ENCODE measurements at regions not wholly inside any gene's neighbourhood (a gene's known extent, or its start where the extent isn't known, plus 50 kb on each side); places are given as distances from the start of the nearest gene placed in this dataset.

DNA sequence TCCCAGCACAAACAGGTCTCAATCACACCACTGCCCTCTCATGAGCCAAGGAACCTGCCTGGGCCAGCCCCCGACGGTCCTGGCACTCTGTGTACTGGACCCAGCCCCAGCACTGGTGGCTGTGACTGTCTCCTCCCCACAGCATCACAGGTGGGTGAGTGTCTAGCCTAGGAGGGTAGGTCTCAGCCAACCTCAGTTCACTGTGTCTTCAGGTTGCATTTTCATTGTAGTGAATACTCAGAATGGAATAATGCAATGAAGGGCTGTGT lies 163.4 kb upstream of the NSMCE3 start:
- 15% methylated on average over 2 of the region's 2 CpGs for WGBS (ENCODE audit: missing lambda C conversion rate)
- ATAC-seq, result no peak
- POLR2A ChIA-PET, result no interaction called here
- H3K4me3 ChIP-seq, result no peak overlapping the region
- no peak for DNase-seq (ENCODE audit: low read depth in 1 of 2, low spot score in 1 of 2)
- H3K4me1 ChIP-seq, result no peaks in the 10 kb centered on the region
- CTCF ChIA-PET, result interaction anchor here (1.2 to 1.6 kb wide), 2 partner anchors 15 to 136 kb away, joined by 3 to 5 read pairs; no protein-coding TSS in a partner anchor
- no peak for FAIRE-seq
- no peak overlapping the region for H3K4me2 ChIP-seq
- TF ChIP-seq PHF8 (IDR thresholded peaks at IDR 0.05; ENCODE audit: borderline replicate concordance, low read depth) (no peak), NR3C1 (IDR thresholded peaks at IDR 0.05) (no peak), RFX5 (IDR thresholded peaks at IDR 0.05) (no peak), NPAS2 (CRISPR knock-in tag; IDR thresholded peaks at IDR 0.05; ENCODE audit: borderline replicate concordance) (no peak), MAZ (IDR thresholded peaks at IDR 0.05; ENCODE audit: borderline replicate concordance, low read depth, low read length) (no peak), FOSL2 (IDR thresholded peaks at IDR 0.05) (no peak), FOSL2 (CRISPR knock-in tag; IDR thresholded peaks at IDR 0.05) (no peak), ZSCAN20 (CRISPR knock-in tag; IDR thresholded peaks at IDR 0.05) (no peak), MYC (IDR thresholded peaks at IDR 0.05; ENCODE audit: borderline replicate concordance, low read length) (no peak), HOXB13 (CRISPR knock-in tag; IDR thresholded peaks at IDR 0.05; ENCODE audit: low read depth) (no peak), ZFP36 (IDR thresholded peaks at IDR 0.05; ENCODE audit: borderline replicate concordance, partially characterized antibody) (no peak), CBX8 (IDR thresholded peaks at IDR 0.05) (no peak), MAFK (IDR thresholded peaks at IDR 0.05; ENCODE audit: partially characterized antibody) (no peak), EP300 (IDR thresholded peaks at IDR 0.05) (no peak), TP53 (CRISPR knock-in tag; IDR thresholded peaks at IDR 0.05) (no peak), POLR2A (IDR thresholded peaks at IDR 0.05; ENCODE audit: low read length) (no peak), CEBPB (IDR thresholded peaks at IDR 0.05) (no peak)
- TF ChIP-seq, protein P1, sequence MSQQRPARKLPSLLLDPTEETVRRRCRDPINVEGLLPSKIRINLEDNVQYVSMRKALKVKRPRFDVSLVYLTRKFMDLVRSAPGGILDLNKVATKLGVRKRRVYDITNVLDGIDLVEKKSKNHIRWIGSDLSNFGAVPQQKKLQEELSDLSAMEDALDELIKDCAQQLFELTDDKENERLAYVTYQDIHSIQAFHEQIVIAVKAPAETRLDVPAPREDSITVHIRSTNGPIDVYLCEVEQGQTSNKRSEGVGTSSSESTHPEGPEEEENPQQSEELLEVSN (IDR thresholded peaks at IDR 0.05; ENCODE audit: borderline replicate concordance, low read depth), result no peak
- TF ChIP-seq, protein P2, sequence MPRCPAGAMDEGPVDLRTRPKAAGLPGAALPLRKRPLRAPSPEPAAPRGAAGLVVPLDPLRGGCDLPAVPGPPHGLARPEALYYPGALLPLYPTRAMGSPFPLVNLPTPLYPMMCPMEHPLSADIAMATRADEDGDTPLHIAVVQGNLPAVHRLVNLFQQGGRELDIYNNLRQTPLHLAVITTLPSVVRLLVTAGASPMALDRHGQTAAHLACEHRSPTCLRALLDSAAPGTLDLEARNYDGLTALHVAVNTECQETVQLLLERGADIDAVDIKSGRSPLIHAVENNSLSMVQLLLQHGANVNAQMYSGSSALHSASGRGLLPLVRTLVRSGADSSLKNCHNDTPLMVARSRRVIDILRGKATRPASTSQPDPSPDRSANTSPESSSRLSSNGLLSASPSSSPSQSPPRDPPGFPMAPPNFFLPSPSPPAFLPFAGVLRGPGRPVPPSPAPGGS (IDR thresholded peaks at IDR 0.05), result no peak
- TF ChIP-seq, protein P3, sequence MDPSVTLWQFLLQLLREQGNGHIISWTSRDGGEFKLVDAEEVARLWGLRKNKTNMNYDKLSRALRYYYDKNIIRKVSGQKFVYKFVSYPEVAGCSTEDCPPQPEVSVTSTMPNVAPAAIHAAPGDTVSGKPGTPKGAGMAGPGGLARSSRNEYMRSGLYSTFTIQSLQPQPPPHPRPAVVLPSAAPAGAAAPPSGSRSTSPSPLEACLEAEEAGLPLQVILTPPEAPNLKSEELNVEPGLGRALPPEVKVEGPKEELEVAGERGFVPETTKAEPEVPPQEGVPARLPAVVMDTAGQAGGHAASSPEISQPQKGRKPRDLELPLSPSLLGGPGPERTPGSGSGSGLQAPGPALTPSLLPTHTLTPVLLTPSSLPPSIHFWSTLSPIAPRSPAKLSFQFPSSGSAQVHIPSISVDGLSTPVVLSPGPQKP (IDR thresholded peaks at IDR 0.05; ENCODE audit: low read depth, low read length), result no peak
- H3K27ac ChIP-seq, result no peak overlapping the region
- H3K9me3 ChIP-seq, result no peaks in the 10 kb centered on the region

DNA sequence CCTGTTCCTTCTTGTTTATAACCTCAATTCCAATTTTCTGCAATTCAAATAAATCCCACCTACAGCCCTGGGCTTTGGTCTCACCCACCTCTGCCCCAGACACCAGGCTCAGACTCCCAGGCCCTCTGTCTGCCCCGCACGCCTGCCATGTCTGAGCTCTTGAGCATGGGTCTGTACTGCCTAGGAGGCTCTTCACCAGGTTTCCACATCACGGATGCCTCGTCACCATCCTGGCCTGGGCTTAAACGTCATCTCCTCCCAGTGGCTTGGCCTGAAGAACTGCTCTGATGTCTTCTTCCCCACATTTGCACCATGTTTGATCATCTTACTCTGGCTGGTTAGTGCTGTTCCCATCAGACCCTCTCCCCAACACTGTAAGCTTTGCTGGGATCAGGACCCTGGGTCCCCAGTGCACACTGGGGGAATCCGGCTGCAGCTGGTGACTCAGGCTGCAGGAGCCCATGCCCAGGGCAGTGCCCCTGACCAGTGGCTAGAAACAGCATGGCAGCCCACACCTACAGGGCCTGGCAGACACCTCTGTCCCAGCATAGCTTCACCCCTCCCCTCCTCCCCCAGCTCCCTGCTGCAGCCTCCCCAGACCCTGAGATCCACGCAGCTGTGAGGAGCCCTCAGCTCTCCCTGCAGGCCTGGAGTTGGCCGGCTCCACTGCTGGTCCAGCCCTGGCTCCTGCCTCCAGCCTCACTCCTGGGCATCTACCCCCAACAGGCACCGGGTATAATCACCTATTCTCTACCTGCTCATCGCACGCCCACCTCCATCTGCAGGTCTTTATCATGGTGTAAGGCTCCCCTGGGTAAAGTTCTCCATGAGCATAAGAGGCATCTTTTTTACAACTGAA lies 162.8 kb upstream of the NSMCE3 start:
- ChIA-PET CTCF (interaction anchor here (1.6 kb wide), 2 partner anchors 13 to 136 kb away, joined by 5 read pairs; no protein-coding TSS in a partner anchor), POLR2A (no interaction called here)
- Histone ChIP-seq H3K4me3 (no peak overlapping the region), H3K4me2 (no peak overlapping the region), H3K9me3 (no peaks in the 10 kb centered on the region), H3K4me1 (no peaks in the 10 kb centered on the region), H3K27ac (no peak overlapping the region)
- FAIRE-seq (no peak), ATAC-seq (no peak; a peak in 1 of 6 replicates), DNase-seq (ENCODE audit: low read depth in 1 of 2, low spot score in 1 of 2) (no peak)
- WGBS (ENCODE audit: missing lambda C conversion rate), result 48% methylated on average over 11 of the region's 11 CpGs
- TF ChIP-seq MAFK (IDR thresholded peaks at IDR 0.05; ENCODE audit: partially characterized antibody), result no peak
- no peak for TF ChIP-seq KDM5A (IDR thresholded peaks at IDR 0.05)
- TF ChIP-seq POLR2A (IDR thresholded peaks at IDR 0.05; ENCODE audit: low read length), result 0 out of 2 replicates have a peak, but pooled peaks have one; percentile 9

DNA sequence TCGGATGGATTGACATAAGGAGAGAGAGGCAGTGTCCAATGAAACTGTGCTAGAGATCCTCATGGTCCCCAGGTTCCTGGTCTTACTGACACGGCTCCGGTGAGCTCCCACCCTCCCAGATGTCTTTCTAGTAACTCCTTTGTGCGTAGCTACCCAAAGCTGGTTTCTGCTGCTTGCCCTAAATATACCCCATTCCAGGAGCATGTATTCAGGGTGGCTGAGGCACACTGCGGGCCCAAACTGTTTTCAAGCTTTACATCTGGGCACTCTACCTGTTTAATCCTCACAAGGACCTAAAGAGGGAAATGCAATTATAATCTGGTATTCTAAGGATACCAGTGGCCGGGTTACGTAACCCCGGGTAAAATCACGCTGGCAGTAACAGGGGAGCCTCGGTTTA lies 161.2 kb upstream of the NSMCE3 start:
- FAIRE-seq (no peak), DNase-seq (ENCODE audit: low read depth in 1 of 2, low spot score in 1 of 2) (no peak), ATAC-seq (no peak)
- Histone ChIP-seq H3K9me3 (no peaks in the 10 kb centered on the region), H3K27ac (no peak overlapping the region), H3K4me3 (no peak overlapping the region), H3K4me1 (no peaks in the 10 kb centered on the region), H3K4me2 (no peak overlapping the region)
- ChIA-PET POLR2A (no interaction called here), CTCF (interaction anchor here (1.0 to 1.6 kb wide), 2 partner anchors 10 to 11 kb away, joined by 4 to 5 read pairs; no protein-coding TSS in a partner anchor)
- 61% methylated on average over 10 of the region's 10 CpGs for WGBS (ENCODE audit: missing lambda C conversion rate)
- TF ChIP-seq SMC3 (IDR thresholded peaks at IDR 0.05) (no peak), SREBF2 (IDR thresholded peaks at IDR 0.05) (no peak), HOXB13 (CRISPR knock-in tag; IDR thresholded peaks at IDR 0.05; ENCODE audit: low read depth) (no peak), ZC3H11A (IDR thresholded peaks at IDR 0.05) (no peak), MYC (IDR thresholded peaks at IDR 0.05; ENCODE audit: borderline replicate concordance, low read length) (no peak)
